SK-N-SH treated with all-trans-retinoic acid at 6 μM for 48 hours (cell line): ENCODE measurements at regions not wholly inside any gene's neighbourhood (a gene's known extent, or its start where the extent isn't known, plus 50 kb on each side); places are given as distances from the start of the nearest gene placed in this dataset.

Source experiments
- ATAC-seq: fragments of 200-7000 bp; cut with Tn5 transposase; 3 replicates; pipeline ENCODE4 v1.9.1; 2020; ENCODE audit warnings: mild to moderate bottlenecking, moderate library complexity
- ARNTL ChIP-seq: fragments of 450-650 bp; formaldehyde crosslinking; IDR thresholded peaks from 2 replicates; pipeline ENCODE4 v1.5.0; 2020; ENCODE audit warnings: low read depth, mild to moderate bottlenecking, moderate library complexity, borderline replicate concordance
- BACH2 ChIP-seq: fragments of 250-450 bp; sonication (Bioruptor Pico); IDR thresholded peaks from 2 replicates; pipeline ENCODE4 v1.9.0; 2021; ENCODE audit warnings: mild to moderate bottlenecking, borderline replicate concordance
- CSDC2 ChIP-seq: fragments of 250-450 bp; sonication (Bioruptor Pico); IDR thresholded peaks from 2 replicates; pipeline ENCODE4 v1.5.0; 2020; ENCODE audit warnings: mild to moderate bottlenecking, moderate library complexity
- CSRNP3 ChIP-seq: fragments of 250-450 bp; sonication (Bioruptor Pico); IDR thresholded peaks from 2 replicates; pipeline ENCODE4 v1.5.1; 2021; ENCODE audit warnings: mild to moderate bottlenecking, moderate library complexity
- ESRRG ChIP-seq: fragments of 250-450 bp; sonication (Bioruptor Pico); IDR thresholded peaks from 2 replicates; pipeline ENCODE4 v1.6.1; 2021; ENCODE audit warnings: mild to moderate bottlenecking
- GLIS3 ChIP-seq: fragments of 250-450 bp; sonication (Bioruptor Pico); IDR thresholded peaks from 2 replicates; pipeline ENCODE4 v1.5.0; 2020; ENCODE audit warnings: mild to moderate bottlenecking, moderate library complexity
- ISL1 ChIP-seq: fragments of 250-450 bp; sonication (Bioruptor Pico); IDR thresholded peaks from 2 replicates; pipeline ENCODE4 v2.1.2; 2022; ENCODE audit warnings: mild to moderate bottlenecking, moderate library complexity
- OSR1 ChIP-seq: fragments of 250-450 bp; sonication (Bioruptor Pico); IDR thresholded peaks from 2 replicates; pipeline ENCODE4 v1.8.0; 2022; ENCODE audit warnings: moderate library complexity, mild to moderate bottlenecking, inconsistent platforms
- POU6F1 ChIP-seq: fragments of 250-450 bp; sonication (Bioruptor Pico); IDR thresholded peaks from 2 replicates; pipeline ENCODE4 v1.8.0; 2021; ENCODE audit warnings: low read depth, mild to moderate bottlenecking, moderate library complexity, borderline replicate concordance
- PPARA ChIP-seq: fragments of 250-450 bp; sonication (Bioruptor Pico); IDR thresholded peaks from 2 replicates; pipeline ENCODE4 v1.5.0; 2020; ENCODE audit warnings: mild to moderate bottlenecking, borderline replicate concordance
- RARB ChIP-seq: fragments of 250-450 bp; sonication (Bioruptor Pico); IDR thresholded peaks from 2 replicates; pipeline ENCODE4 v1.8.0; 2021; ENCODE audit warnings: mild to moderate bottlenecking, moderate library complexity
- SNAI2 ChIP-seq: fragments of 250-450 bp; sonication (Bioruptor Pico); IDR thresholded peaks from 2 replicates; pipeline ENCODE4 v1.5.0; 2020; ENCODE audit warnings: mild to moderate bottlenecking, moderate library complexity
- TCF4 ChIP-seq: fragments of 250-450 bp; sonication (Bioruptor Pico); IDR thresholded peaks from 2 replicates; pipeline ENCODE4 v1.8.0; 2021; ENCODE audit warnings: mild to moderate bottlenecking, moderate library complexity, borderline replicate concordance
- TOX ChIP-seq: fragments of 250-450 bp; sonication (Bioruptor Pico); IDR thresholded peaks from 2 replicates; pipeline ENCODE4 v1.8.0; 2021; ENCODE audit warnings: mild to moderate bottlenecking, moderate library complexity, borderline replicate concordance
- ZC3H10 ChIP-seq: fragments of 250-450 bp; sonication (Bioruptor Pico); IDR thresholded peaks from 2 replicates; pipeline ENCODE4 v1.5.1; 2021; ENCODE audit warnings: mild to moderate bottlenecking, moderate library complexity
- ZFP3 ChIP-seq: fragments of 250-450 bp; sonication (Bioruptor Pico); IDR thresholded peaks from 2 replicates; pipeline ENCODE4 v1.5.0; 2020; ENCODE audit warnings: mild to moderate bottlenecking, moderate library complexity
- ZFP30 ChIP-seq: fragments of 450-650 bp; formaldehyde crosslinking; IDR thresholded peaks from 2 replicates; pipeline ENCODE4 v1.5.0; 2022; ENCODE audit warnings: mild to moderate bottlenecking, moderate library complexity
- ZNF565 ChIP-seq: fragments of 450-650 bp; formaldehyde crosslinking; conservative IDR thresholded peaks from 2 replicates; pipeline ENCODE4 v1.5.0; 2020; ENCODE audit warnings: low read depth, mild to moderate bottlenecking, moderate library complexity
- ZNF70 ChIP-seq: fragments of 450-650 bp; formaldehyde crosslinking; IDR thresholded peaks from 2 replicates; pipeline ENCODE4 v1.5.0; 2020; ENCODE audit warnings: mild to moderate bottlenecking, moderate library complexity
- ZNF8 ChIP-seq: fragments of 450-650 bp; formaldehyde crosslinking; IDR thresholded peaks from 2 replicates; pipeline ENCODE4 v1.5.0; 2020; ENCODE audit warnings: mild to moderate bottlenecking, moderate library complexity
- TF ChIP-seq, protein P1 (sequence below): fragments of 250-450 bp; sonication (Bioruptor Pico); IDR thresholded peaks from 2 replicates; pipeline ENCODE4 v1.8.0; 2020; ENCODE audit warnings: mild to moderate bottlenecking, moderate library complexity, borderline replicate concordance
- TF ChIP-seq, protein P2 (sequence below): fragments of 250-450 bp; sonication (Bioruptor Pico); IDR thresholded peaks from 2 replicates; pipeline ENCODE4 v1.5.0; 2020; ENCODE audit warnings: mild to moderate bottlenecking, moderate library complexity
- TF ChIP-seq, protein P3 (sequence below): fragments of 250-450 bp; sonication (Bioruptor Pico); IDR thresholded peaks from 2 replicates; pipeline ENCODE4 v1.5.1; 2020; ENCODE audit warnings: low read depth, mild to moderate bottlenecking, moderate library complexity

DNA sequence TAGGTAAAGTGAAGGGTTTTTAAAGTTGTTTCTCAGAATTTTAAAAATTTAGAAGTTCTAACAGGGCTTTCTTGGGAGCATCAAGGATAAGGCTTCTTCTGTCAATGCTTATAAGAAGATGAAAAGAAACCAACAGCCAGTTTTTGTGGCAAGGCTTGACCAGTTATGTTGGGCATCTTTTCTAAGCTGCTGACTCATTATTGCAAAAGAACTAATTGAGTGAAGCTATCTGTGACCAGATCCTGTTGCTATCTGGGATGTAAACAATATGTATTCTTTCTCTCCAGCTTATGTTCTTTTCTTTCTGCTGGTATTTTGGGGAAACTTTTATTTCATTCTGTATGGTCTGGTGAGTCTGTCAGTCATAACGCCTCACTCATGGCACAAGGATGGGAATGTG lies 643.8 kb downstream of the HDGFL1 start (continued):
- TF ChIP-seq, protein P1, sequence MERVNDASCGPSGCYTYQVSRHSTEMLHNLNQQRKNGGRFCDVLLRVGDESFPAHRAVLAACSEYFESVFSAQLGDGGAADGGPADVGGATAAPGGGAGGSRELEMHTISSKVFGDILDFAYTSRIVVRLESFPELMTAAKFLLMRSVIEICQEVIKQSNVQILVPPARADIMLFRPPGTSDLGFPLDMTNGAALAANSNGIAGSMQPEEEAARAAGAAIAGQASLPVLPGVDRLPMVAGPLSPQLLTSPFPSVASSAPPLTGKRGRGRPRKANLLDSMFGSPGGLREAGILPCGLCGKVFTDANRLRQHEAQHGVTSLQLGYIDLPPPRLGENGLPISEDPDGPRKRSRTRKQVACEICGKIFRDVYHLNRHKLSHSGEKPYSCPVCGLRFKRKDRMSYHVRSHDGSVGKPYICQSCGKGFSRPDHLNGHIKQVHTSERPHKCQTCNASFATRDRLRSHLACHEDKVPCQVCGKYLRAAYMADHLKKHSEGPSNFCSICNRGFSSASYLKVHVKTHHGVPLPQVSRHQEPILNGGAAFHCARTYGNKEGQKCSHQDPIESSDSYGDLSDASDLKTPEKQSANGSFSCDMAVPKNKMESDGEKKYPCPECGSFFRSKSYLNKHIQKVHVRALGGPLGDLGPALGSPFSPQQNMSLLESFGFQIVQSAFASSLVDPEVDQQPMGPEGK = no peak
- TF ChIP-seq TOX (CRISPR knock-in tag) = no peak

DNA sequence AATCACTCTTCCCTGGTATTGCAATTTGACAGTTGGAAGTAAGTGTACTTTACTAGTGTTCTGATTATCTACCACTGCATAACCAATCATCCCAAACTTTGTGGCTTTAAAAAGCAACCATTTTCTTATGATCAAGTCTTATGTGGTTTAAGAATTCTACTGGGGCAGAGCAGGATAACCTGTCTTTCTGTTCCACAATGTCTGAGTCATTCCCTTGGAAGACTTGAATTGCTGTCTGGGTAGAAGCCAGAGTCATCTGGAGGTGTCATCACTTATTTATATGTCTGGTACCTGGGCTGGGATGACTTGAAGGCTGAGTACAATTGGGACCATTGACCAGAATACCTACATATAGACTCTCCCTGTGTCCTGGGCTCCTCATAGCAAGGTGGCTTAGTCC lies 644.3 kb downstream of the HDGFL1 start:
- TF ChIP-seq ZC3H10 (CRISPR knock-in tag) (no peak), ESRRG (no peak), ARNTL (CRISPR knock-in tag) (no peak), BACH2 (no peak), CSDC2 (no peak), RARB (CRISPR knock-in tag) (no peak), TOX (CRISPR knock-in tag) (no peak), ZNF8 (CRISPR knock-in tag) (no peak)
- TF ChIP-seq, all 23 proteins: peak for 0

DNA sequence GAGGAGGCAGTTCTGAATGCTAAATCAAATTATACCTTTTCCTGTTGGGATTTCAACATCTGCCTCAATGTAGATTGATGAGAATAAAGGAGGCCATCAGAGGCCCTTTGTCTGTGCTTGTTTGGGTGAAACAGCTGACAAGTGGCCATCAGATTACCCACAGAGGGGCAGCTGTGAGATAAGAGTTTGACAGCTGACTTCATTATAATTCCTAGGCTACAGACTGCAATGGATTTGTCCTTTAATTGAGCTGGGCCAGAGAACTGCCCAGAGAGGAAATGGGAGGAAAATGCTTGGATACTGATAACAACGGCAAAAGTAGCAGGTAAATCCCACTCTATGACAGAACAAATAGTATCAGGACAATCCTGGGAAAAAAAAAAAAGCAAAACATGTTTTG lies 649.4 kb downstream of the HDGFL1 start:
- TF ChIP-seq ISL1 (CRISPR knock-in tag) = peak; percentile 60
- no peak for TF ChIP-seq SNAI2 (CRISPR knock-in tag)
- 0 out of 2 replicates have a peak, but pooled peaks have one; percentile 42 for TF ChIP-seq CSRNP3 (CRISPR knock-in tag)
- peak; percentile 51; the same call in 1 of the 2 replicates for TF ChIP-seq ZFP3 (CRISPR knock-in tag)
- peak; percentile 94 for TF ChIP-seq TCF4 (CRISPR knock-in tag)
- TF ChIP-seq ESRRG = 0 out of 2 replicates have a peak, but pooled peaks have one; percentile 39
- TF ChIP-seq GLIS3 (CRISPR knock-in tag) = no peak; the same call in 1 of the 2 replicates
- TF ChIP-seq, protein P2, sequence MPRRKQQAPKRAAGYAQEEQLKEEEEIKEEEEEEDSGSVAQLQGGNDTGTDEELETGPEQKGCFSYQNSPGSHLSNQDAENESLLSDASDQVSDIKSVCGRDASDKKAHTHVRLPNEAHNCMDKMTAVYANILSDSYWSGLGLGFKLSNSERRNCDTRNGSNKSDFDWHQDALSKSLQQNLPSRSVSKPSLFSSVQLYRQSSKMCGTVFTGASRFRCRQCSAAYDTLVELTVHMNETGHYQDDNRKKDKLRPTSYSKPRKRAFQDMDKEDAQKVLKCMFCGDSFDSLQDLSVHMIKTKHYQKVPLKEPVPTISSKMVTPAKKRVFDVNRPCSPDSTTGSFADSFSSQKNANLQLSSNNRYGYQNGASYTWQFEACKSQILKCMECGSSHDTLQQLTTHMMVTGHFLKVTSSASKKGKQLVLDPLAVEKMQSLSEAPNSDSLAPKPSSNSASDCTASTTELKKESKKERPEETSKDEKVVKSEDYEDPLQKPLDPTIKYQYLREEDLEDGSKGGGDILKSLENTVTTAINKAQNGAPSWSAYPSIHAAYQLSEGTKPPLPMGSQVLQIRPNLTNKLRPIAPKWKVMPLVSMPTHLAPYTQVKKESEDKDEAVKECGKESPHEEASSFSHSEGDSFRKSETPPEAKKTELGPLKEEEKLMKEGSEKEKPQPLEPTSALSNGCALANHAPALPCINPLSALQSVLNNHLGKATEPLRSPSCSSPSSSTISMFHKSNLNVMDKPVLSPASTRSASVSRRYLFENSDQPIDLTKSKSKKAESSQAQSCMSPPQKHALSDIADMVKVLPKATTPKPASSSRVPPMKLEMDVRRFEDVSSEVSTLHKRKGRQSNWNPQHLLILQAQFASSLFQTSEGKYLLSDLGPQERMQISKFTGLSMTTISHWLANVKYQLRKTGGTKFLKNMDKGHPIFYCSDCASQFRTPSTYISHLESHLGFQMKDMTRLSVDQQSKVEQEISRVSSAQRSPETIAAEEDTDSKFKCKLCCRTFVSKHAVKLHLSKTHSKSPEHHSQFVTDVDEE = peak; percentile 95
- TF ChIP-seq, protein P3, sequence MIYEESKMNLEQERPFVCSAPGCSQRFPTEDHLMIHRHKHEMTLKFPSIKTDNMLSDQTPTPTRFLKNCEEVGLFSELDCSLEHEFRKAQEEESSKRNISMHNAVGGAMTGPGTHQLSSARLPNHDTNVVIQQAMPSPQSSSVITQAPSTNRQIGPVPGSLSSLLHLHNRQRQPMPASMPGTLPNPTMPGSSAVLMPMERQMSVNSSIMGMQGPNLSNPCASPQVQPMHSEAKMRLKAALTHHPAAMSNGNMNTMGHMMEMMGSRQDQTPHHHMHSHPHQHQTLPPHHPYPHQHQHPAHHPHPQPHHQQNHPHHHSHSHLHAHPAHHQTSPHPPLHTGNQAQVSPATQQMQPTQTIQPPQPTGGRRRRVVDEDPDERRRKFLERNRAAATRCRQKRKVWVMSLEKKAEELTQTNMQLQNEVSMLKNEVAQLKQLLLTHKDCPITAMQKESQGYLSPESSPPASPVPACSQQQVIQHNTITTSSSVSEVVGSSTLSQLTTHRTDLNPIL (CRISPR knock-in tag) = 0 out of 2 replicates have a peak, but pooled peaks have one; percentile 51
- no peak for TF ChIP-seq PPARA (CRISPR knock-in tag)
- TF ChIP-seq, protein P1 = no peak
- no peak for TF ChIP-seq ZNF8 (CRISPR knock-in tag)
- TF ChIP-seq, all 23 proteins: peak for 7

More for the DNA sequence above, 644.3 kb downstream of the HDGFL1 start:
- no peak for ATAC-seq

DNA sequence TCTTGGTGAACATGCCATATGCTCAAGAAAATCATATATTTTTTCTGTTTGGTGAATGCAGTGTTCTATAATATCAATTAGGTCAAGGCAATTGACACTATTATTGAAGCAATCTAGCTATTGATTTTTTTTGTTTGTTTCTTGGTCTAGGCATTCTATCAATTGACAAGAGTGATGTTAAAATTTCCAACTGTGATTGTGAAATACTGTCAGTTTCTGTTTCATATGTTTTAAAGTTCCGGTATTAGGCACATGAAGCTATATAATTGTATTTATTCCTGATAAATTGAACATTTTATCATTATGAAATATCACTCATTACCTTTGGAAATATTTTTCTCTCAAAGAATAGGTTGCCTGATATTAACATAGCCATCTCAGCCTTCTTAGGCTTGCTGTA lies 653.4 kb downstream of the HDGFL1 start:
- no peak for ATAC-seq
- TF ChIP-seq OSR1 (CRISPR knock-in tag) (no peak), GLIS3 (CRISPR knock-in tag) (no peak), ZNF70 (no peak), BACH2 (no peak), ESRRG (no peak), TOX (CRISPR knock-in tag) (no peak), ARNTL (CRISPR knock-in tag) (no peak), POU6F1 (no peak), RARB (CRISPR knock-in tag) (no peak), CSDC2 (no peak), TCF4 (CRISPR knock-in tag) (no peak), ZC3H10 (CRISPR knock-in tag) (no peak), ZFP30 (CRISPR knock-in tag) (no peak), ZNF8 (CRISPR knock-in tag) (no peak), ZNF565 (CRISPR knock-in tag) (no peak), ISL1 (CRISPR knock-in tag) (no peak)
- TF ChIP-seq, protein P1 = no peak

More for the DNA sequence above, 649.4 kb downstream of the HDGFL1 start:
- no peak for ATAC-seq
